ENCODE measurements at regions not wholly inside any gene's neighbourhood (a gene's known extent, or its start where the extent isn't known, plus 50 kb on each side); places are given as distances from the start of the nearest gene placed in this dataset.

DNA sequence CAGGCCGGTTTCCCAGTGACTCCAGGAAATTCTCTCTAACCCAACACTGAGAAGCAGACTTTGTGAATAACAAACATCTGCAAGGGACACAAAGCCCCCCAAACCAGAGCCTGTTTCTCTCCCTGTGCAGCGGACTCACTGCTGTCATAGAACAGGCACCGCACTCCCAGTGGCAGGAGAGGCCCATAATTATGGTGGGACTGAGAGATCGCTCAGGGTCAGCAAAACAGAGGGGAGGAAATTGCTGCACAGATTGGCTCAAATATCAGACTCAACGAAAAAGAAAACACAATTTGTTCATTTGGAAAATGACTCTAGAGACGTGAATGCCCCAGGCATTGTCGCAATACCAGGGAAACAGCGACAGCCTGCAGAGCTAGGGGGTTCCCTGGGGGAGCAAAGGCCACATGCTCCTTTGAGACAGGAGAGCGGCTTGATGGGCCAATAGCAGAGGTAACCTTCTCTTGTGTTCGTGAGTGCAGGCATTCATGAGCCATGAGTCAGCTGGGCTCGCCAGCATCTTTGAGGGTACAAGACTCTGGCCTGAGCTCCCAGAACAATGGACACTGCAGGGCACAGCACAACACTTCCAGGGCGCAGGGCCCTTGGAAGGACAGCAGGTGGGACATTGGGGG lies 143.3 kb upstream of the KLHL29 start:
- Histone ChIP-seq H3K9me3 (no peaks in the 10 kb centered on the region), H3K27ac (no peak overlapping the region), H3K4me3 (no peak overlapping the region), H3K27me3 (no peaks in the 10 kb centered on the region), H3K4me1 (no peaks in the 10 kb centered on the region), H3K36me3 (no peaks in the 10 kb centered on the region)
- no peak for DNase-seq (ENCODE audit: extremely low spot score in 2 of 2)
- no peak for TF ChIP-seq POLR2AphosphoS5 (IDR thresholded peaks at IDR 0.05; ENCODE audit: insufficient read depth in 1 of 2, low read depth in 1 of 2)
- TF ChIP-seq POLR2A (IDR thresholded peaks at IDR 0.05) = no peak
- TF ChIP-seq, protein P1, sequence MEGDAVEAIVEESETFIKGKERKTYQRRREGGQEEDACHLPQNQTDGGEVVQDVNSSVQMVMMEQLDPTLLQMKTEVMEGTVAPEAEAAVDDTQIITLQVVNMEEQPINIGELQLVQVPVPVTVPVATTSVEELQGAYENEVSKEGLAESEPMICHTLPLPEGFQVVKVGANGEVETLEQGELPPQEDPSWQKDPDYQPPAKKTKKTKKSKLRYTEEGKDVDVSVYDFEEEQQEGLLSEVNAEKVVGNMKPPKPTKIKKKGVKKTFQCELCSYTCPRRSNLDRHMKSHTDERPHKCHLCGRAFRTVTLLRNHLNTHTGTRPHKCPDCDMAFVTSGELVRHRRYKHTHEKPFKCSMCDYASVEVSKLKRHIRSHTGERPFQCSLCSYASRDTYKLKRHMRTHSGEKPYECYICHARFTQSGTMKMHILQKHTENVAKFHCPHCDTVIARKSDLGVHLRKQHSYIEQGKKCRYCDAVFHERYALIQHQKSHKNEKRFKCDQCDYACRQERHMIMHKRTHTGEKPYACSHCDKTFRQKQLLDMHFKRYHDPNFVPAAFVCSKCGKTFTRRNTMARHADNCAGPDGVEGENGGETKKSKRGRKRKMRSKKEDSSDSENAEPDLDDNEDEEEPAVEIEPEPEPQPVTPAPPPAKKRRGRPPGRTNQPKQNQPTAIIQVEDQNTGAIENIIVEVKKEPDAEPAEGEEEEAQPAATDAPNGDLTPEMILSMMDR (IDR thresholded peaks at IDR 0.05) = no peak
- intact Hi-C loops (cut with DNase I) = no loop called here

DNA sequence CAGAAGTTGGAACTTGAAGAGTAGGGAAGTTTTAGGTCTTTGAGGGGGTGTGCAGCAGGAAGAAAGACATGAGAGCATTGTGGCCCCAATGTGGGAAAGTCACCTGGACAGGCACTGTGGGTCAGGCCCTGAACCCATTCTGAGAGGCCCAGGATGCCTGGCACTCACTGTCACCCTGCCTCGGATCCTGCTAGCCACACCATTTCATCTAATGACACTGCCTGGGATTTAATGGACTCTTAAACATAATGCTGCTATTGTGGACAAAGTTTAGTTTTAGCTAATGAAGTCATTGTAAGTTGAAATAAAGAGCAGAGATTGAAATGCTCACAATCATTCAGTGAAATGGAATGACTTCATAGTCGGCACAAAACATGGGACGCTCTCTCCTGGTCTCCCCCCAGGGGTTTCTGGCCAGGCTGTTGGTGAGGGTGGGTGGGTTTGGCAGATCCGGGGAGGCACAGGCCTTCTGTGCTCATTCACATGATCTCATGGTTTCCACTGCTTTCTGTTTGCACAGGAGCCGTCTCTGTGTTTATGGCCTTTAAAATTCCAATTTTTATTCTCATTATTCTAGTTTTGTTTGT lies 141.8 kb upstream of the KLHL29 start:
- Histone ChIP-seq H3K4me3 (no peak overlapping the region), H3K9me3 (no peaks in the 10 kb centered on the region), H3K36me3 (no peaks in the 10 kb centered on the region), H3K4me1 (no peaks in the 10 kb centered on the region), H3K27ac (no peak overlapping the region), H3K27me3 (no peaks in the 10 kb centered on the region)
- no peak for DNase-seq (ENCODE audit: extremely low spot score in 2 of 2)
- TF ChIP-seq POLR2AphosphoS5 (IDR thresholded peaks at IDR 0.05; ENCODE audit: insufficient read depth in 1 of 2, low read depth in 1 of 2) = no peak
- TF ChIP-seq POLR2A (IDR thresholded peaks at IDR 0.05) = no peak
- TF ChIP-seq, protein P1 (IDR thresholded peaks at IDR 0.05) = no peak
- intact Hi-C loops (cut with DNase I) = no loop called here

- no peak for DNase-seq (ENCODE audit: extremely low spot score in 2 of 2)
- Histone ChIP-seq H3K36me3 (no peaks in the 10 kb centered on the region), H3K27me3 (no peaks in the 10 kb centered on the region), H3K4me1 (no peaks in the 10 kb centered on the region), H3K9me3 (no peaks in the 10 kb centered on the region), H3K27ac (no peak overlapping the region), H3K4me3 (no peak overlapping the region)
- no peak for TF ChIP-seq POLR2AphosphoS5 (IDR thresholded peaks at IDR 0.05; ENCODE audit: insufficient read depth in 1 of 2, low read depth in 1 of 2)
- TF ChIP-seq POLR2A (IDR thresholded peaks at IDR 0.05) = no peak
- TF ChIP-seq, protein P1 (IDR thresholded peaks at IDR 0.05) = no peak
- intact Hi-C loops (cut with DNase I) = no loop called here
Observed at GRCh38 chr2:23244617-23245016, 140.4 kb upstream of the KLHL29 start.

GRCh38 chr2:23246992-23247683 lies 137.8 kb upstream of the KLHL29 start:
- Histone ChIP-seq H3K27me3 (no peaks in the 10 kb centered on the region), H3K9me3 (no peaks in the 10 kb centered on the region), H3K4me1 (no peaks in the 10 kb centered on the region), H3K4me3 (no peak overlapping the region), H3K27ac (no peak overlapping the region), H3K36me3 (no peaks in the 10 kb centered on the region)
- DNase-seq (ENCODE audit: extremely low spot score in 2 of 2) = no peak
- TF ChIP-seq POLR2AphosphoS5 (IDR thresholded peaks at IDR 0.05; ENCODE audit: insufficient read depth in 1 of 2, low read depth in 1 of 2) (no peak), POLR2A (IDR thresholded peaks at IDR 0.05) (no peak)
- TF ChIP-seq, protein P1 (IDR thresholded peaks at IDR 0.05) = no peak
- intact Hi-C loops (cut with DNase I) = no loop called here

- intact Hi-C loops (cut with DNase I) = no loop called here
- TF ChIP-seq, protein P1 (IDR thresholded peaks at IDR 0.05) = no peak
- TF ChIP-seq POLR2AphosphoS5 (IDR thresholded peaks at IDR 0.05; ENCODE audit: insufficient read depth in 1 of 2, low read depth in 1 of 2) (no peak), POLR2A (IDR thresholded peaks at IDR 0.05) (no peak)
- Histone ChIP-seq H3K27me3 (no peaks in the 10 kb centered on the region), H3K27ac (no peak overlapping the region), H3K4me1 (no peaks in the 10 kb centered on the region), H3K36me3 (no peaks in the 10 kb centered on the region), H3K9me3 (no peaks in the 10 kb centered on the region), H3K4me3 (no peak overlapping the region)
- no peak for DNase-seq (ENCODE audit: extremely low spot score in 2 of 2)
Observed at GRCh38 chr2:23248667-23249066, 136.3 kb upstream of the KLHL29 start.

Measured in vagina (tissue), 2 donors.